GM12865 (cell line): ENCODE measurements at regions not wholly inside any gene's neighbourhood (a gene's known extent, or its start where the extent isn't known, plus 50 kb on each side); places are given as distances from the start of the nearest gene placed in this dataset.

ENCODE experiments used
- DNase-seq: peaks from one replicate; pipeline ENCODE4 v3.0.0; 2010; ENCODE audit warnings: low read depth
- H3K4me3 ChIP-seq: 2 replicates; pipeline ENCODE4 v1.5.1; 2011; ENCODE audit warnings: mild to moderate bottlenecking, low read depth, low read length, control low read depth
- CTCF ChIP-seq: IDR thresholded peaks from 2 replicates; pipeline ENCODE4 v1.5.1; 2011; ENCODE audit warnings: low read length, control low read depth, low read depth, inconsistent platforms; ENCODE audit not compliant: insufficient read depth; ENCODE audit errors: missing control alignments

DNA sequence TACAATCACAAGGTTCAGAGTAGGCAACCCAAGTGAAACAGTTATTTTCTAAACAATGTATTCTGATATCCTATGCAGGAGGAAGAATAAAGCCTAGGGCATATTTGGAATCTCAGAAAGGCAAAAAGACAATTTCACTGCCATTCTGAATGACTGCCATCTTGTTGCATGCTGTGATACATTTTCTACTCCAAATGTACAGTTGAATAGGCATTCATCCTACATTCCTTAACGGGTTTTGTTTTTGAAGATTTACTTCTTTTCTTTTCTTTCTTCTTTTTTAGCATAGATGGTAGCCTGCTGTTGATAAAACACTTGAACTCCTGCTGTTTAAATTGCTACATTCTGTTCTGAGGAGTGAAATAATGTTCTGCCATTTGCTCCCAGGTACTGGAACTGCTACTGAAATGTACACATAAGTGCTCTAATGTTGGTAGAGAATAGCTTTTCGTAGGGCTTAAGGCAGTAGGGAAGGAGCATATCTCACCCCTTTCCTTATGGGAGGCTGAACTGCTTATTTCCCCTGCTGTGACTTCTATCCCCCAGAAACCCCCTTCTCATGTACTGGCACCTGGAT is 506.8 kb downstream of the DNAJB9 start:
- no peak for DNase-seq
- TF ChIP-seq CTCF: no peak
- H3K4me3 ChIP-seq: no peak overlapping the region

DNA sequence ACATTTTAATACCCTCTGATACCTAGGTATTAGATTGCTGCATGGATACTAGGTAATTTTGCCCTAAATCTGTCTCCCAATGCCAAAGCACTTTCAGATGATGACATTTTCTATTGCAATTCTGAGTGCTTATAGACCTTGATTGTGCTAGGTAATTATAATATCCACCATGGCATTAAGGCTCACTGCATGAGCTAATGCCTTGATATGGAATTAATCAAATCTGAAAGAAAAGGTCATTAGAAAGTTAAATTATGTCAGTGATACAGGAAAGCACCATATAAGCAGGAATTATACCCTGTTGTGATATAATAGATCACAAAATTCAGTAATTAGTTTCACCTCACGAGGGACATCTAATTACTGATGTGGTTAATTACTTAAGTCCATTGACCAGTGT is 521.4 kb downstream of the DNAJB9 start:
- TF ChIP-seq CTCF: no peak
- DNase-seq: no peak
- no peak overlapping the region for H3K4me3 ChIP-seq

- H3K4me3 ChIP-seq: no peak overlapping the region
- no peak for TF ChIP-seq CTCF
Observed at GRCh38 chr7:109092268-109092667, 522.6 kb downstream of the DNAJB9 start.

DNA sequence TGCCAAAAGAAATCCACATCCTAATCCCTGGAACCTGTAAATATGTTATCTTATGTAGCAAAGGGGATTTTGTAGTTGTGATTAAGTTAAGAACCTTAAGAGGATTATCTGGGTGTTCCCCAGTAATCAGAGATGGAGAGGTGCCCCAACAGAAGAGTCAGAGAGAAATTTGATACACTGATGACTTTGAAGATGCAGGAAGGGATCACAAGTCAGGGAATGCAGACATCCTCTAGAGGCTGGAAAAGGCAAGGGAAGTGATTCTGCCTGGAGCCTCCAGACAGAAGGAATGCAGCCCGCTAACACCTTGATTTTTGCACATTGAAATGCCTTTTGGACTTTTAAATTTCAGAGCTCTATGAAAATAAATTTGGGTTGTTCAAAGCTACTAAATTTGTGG is 531.7 kb downstream of the DNAJB9 start:
- TF ChIP-seq CTCF: no peak
- DNase-seq: no peak
- no peak overlapping the region for H3K4me3 ChIP-seq

More at GRCh38 chr7:109092268-109092667, 522.6 kb downstream of the DNAJB9 start:
- DNase-seq: no peak

GRCh38 chr7:109109558-109109957 is 539.9 kb downstream of the DNAJB9 start:
- no peak overlapping the region for H3K4me3 ChIP-seq
- DNase-seq: no peak
- TF ChIP-seq CTCF: no peak

DNA sequence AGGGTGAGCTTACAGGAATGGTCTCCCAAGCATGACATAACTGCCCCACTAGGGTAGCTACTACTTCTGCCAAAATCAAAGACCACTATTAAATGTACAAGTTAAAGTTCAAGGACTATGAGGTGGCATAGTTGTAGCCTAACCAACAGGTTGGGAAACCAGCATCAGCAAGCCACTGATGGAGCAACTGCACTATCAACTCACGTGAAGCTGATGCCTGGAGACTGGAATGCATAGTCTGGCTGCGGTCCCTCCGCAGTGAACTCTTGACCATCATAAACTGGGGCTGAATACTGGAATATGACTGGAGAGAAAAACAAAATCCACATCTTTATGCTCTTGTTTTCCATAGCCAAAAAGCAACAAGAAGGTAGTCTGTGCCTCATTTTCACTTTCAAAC is 541.4 kb downstream of the DNAJB9 start:
- DNase-seq: no peak
- no peak for TF ChIP-seq CTCF

DNA sequence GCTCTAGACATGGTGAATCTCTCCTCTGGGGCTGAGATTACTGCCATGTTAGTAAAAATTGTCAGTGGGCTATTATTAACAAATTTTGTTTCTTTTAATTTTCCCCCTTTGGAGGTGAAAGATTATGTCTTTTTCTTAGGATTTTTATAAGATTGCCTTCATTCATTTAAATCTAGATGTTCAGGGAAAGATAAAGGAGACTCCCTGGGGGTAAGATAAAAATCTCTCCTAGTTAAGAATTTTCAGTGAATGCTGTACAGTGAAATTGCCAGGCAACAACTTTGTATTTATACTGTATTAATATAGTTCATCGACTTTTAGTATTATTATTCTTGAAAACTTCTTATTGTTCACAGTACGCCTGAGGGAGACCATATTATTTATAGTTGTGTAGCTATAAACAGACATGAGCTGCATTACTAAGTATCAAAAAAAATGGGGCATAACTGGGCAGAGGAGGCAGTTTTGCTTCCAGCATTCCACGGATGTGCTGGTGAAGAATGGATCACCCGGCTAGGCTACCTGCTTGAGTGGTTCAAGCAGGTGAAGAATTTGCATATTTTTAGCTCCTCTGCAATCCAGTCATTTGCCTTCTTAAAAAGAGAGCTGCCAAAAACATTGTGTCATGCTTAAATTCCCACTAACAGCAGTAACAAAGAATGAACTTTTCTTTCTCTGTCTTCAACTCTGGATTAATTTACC is 552.1 kb downstream of the DNAJB9 start:
- TF ChIP-seq CTCF: no peak
- DNase-seq: no peak
- no peak overlapping the region for H3K4me3 ChIP-seq

More for the DNA sequence above, 541.4 kb downstream of the DNAJB9 start:
- H3K4me3 ChIP-seq: no peak overlapping the region
